GM12878 (cell line): ENCODE measurements at regions not wholly inside any gene's neighbourhood (a gene's known extent, or its start where the extent isn't known, plus 50 kb on each side); places are given as distances from the start of the nearest gene placed in this dataset.
A peak's percentile ranks its signal among the peaks of the same experiment; 100 is the strongest.

Source experiments
- ATAC-seq: fragments of 200-7000 bp; cut with Tn5 transposase; 3 replicates; pipeline ENCODE4 v1.9.1; 2020; ENCODE audit warnings: mild to moderate bottlenecking, moderate library complexity
- BruUV-seq: library from RNA; stranded (reverse); fragments of 400-500 nt; replicated peaks from 2 replicates; lab custom pipeline; 2021; lab: Mats Ljungman, UMichigan
- CTCF ChIA-PET: fragments of 300-600 bp; sonication (Branson Sonifier 250); formaldehyde crosslinking; extraction: SDS; loops from one replicate; lab custom pipeline; 2021; ENCODE audit warnings: inconsistent platforms; lab: Yijun Ruan, JAX
- POLR2A ChIA-PET: fragments of 350-600 bp; formaldehyde crosslinking; extraction: SDS; loops from one replicate; lab custom pipeline; 2021; ENCODE audit warnings: inconsistent platforms; lab: Charles Lee
- RAD21 ChIA-PET: fragments of 300-600 bp; sonication (Branson Sonifier 250); formaldehyde crosslinking; loops from one replicate; lab custom pipeline; 2023; ENCODE audit warnings: antibody characterized with exemption; ENCODE audit not compliant: unreplicated experiment; lab: Charles Lee
- SMC1A ChIA-PET: fragments of 300-600 bp; sonication (Branson Sonifier 250); formaldehyde crosslinking; loops from one replicate; lab custom pipeline; 2023; ENCODE audit not compliant: unreplicated experiment, uncharacterized antibody; lab: Charles Lee
- DNase-seq: peaks from one replicate; pipeline ENCODE4 v3.0.0-alpha.2; 2011; ENCODE audit warnings: low read depth, low spot score
- FAIRE-seq: peaks from 3 replicates; lab custom pipeline; 2011; peaks lifted over from hg19 to GRCh38; lab: Jason Lieb, UNC
- H2AFZ ChIP-seq: 2 replicates; pipeline ENCODE4 v1.6.0; 2011; ENCODE audit warnings: low read depth, low read length, control low read depth; ENCODE audit not compliant: control insufficient read depth
- H3K27ac ChIP-seq: 2 replicates; pipeline ENCODE4 v1.5.1; 2011; ENCODE audit warnings: control low read depth; ENCODE audit not compliant: control insufficient read depth, insufficient read depth
- H3K27me3 ChIP-seq, 2 experiments: replicated peaks in 1 of 2; 2 replicates each; pipeline versions ENCODE4 v1.6.0 to v1.6.1; 2011; ENCODE audit warnings: low read length in 1 of 2; ENCODE audit not compliant: control insufficient read depth in 2 of 2, insufficient read depth in 2 of 2
- H3K36me3 ChIP-seq, 2 experiments: 2 replicates each; pipeline ENCODE4 v1.5.1; 2011; ENCODE audit warnings: low read length in 1 of 2; ENCODE audit not compliant: control insufficient read depth in 2 of 2, insufficient read depth in 2 of 2
- H3K4me1 ChIP-seq: 2 replicates; pipeline ENCODE4 v1.6.1; 2011; ENCODE audit warnings: mild to moderate bottlenecking, low read length, moderate library complexity, mixed read lengths; ENCODE audit not compliant: control insufficient read depth, insufficient read depth
- H3K4me2 ChIP-seq: 2 replicates; pipeline ENCODE4 v1.6.0; 2011; ENCODE audit warnings: control low read depth; ENCODE audit not compliant: control insufficient read depth, insufficient read depth
- H3K4me3 ChIP-seq: fragments of 200-600 bp; sonication (generic); 2 replicates; pipeline ENCODE4 v1.5.1; 2016
- H3K79me2 ChIP-seq: 2 replicates; pipeline ENCODE4 v1.6.0; 2011; ENCODE audit warnings: low read length; ENCODE audit not compliant: control insufficient read depth, insufficient read depth
- H3K9ac ChIP-seq: 2 replicates; pipeline ENCODE4 v1.8.0; 2011; ENCODE audit warnings: low read length, control low read depth, mixed read lengths; ENCODE audit not compliant: control insufficient read depth, insufficient read depth
- H3K9me3 ChIP-seq: replicated peaks from 3 replicates; pipeline ENCODE4 v1.5.1; 2011; ENCODE audit warnings: mild to moderate bottlenecking, low read length; ENCODE audit not compliant: control insufficient read depth, insufficient read depth
- H4K20me1 ChIP-seq: 2 replicates; pipeline ENCODE4 v1.6.0; 2011; ENCODE audit not compliant: control insufficient read depth, insufficient read depth
- E4F1 ChIP-seq: fragments of 450-650 bp; IDR thresholded peaks from 2 replicates; pipeline ENCODE4 v1.6.1; 2018; ENCODE audit warnings: borderline replicate concordance, mild to moderate bottlenecking; ENCODE audit not compliant: partially characterized antibody
- HSF1 ChIP-seq: fragments of 150-350 bp; IDR thresholded peaks from 2 replicates; pipeline ENCODE4 v1.6.1; 2014; ENCODE audit warnings: mild to moderate bottlenecking, low read depth, low read length
- POU2F2 ChIP-seq: IDR thresholded peaks from 3 replicates; pipeline ENCODE4 v1.6.1; 2011; ENCODE audit warnings: low read depth, mild to moderate bottlenecking, low read length, borderline replicate concordance
- SMARCA5 ChIP-seq: fragments of 450-650 bp; IDR thresholded peaks from 2 replicates; pipeline ENCODE4 v1.6.1; 2017; ENCODE audit warnings: mild to moderate bottlenecking
- SP1 ChIP-seq: IDR thresholded peaks from one replicate; pipeline ENCODE4 v1.6.1; 2011; ENCODE audit warnings: low read depth, low read length
- SUZ12 ChIP-seq: fragments of 200-600 bp; sonication (generic); IDR thresholded peaks from one replicate; pipeline ENCODE4 v1.6.1; 2018; ENCODE audit warnings: antibody characterized with exemption, mild to moderate bottlenecking; ENCODE audit not compliant: unreplicated experiment
- ZBED1 ChIP-seq: IDR thresholded peaks from 2 replicates; pipeline ENCODE4 v1.6.1; 2016; ENCODE audit warnings: borderline replicate concordance
- WGBS: methylation state at CpG from one replicate; pipeline ENCODE4 v1.1.6; 2016; ENCODE audit warnings: low lambda C conversion rate; ENCODE audit not compliant: insufficient replicate concordance, insufficient coverage; ENCODE audit errors: missing lambda C conversion rate; 5-methylcytosine and 5-hydroxymethylcytosine counted together
- in situ Hi-C: fragments of 300-500 bp; cut with MboI; formaldehyde crosslinking; loops from 9 replicates; pipeline ENCODE4 v1.14.3; 2018; ENCODE audit warnings: mixed read lengths
- intact Hi-C: fragments of 100-400 bp; cut with micrococcal nuclease; formaldehyde crosslinking; loops from one replicate; pipeline ENCODE4 v1.14.2; 2022; ENCODE audit not compliant: unreplicated experiment
- TF ChIP-seq, protein P1 (sequence below): fragments of 450-650 bp; IDR thresholded peaks from 2 replicates; pipeline ENCODE4 v1.6.1; 2016; ENCODE audit warnings: mild to moderate bottlenecking

DNA sequence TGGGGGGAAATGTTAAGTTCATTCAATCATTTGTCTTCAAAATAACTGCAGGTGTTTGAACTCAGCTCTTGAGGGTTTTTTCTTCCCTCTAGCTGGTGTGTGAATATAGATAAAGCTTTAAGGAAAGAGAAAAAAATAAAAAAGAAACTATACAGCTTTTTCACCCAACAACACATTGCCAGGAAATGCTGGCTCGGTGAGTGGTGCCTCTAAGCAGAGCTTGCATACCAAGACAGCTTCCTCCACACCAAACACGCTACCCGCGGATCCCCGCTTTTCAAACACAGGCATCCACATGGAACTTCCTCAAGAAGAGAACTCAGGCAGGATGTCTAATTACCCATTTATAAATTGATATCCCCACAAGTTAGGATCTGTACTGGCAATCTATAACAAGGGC is 69.8 kb upstream of the TANK start (continued):
- TF ChIP-seq POU2F2 (no peak), SP1 (no peak), SUZ12 (no peak)
- TF ChIP-seq, protein P1, sequence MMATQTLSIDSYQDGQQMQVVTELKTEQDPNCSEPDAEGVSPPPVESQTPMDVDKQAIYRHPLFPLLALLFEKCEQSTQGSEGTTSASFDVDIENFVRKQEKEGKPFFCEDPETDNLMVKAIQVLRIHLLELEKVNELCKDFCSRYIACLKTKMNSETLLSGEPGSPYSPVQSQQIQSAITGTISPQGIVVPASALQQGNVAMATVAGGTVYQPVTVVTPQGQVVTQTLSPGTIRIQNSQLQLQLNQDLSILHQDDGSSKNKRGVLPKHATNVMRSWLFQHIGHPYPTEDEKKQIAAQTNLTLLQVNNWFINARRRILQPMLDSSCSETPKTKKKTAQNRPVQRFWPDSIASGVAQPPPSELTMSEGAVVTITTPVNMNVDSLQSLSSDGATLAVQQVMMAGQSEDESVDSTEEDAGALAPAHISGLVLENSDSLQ: no peak

- Histone ChIP-seq H3K79me2 (no peaks in the 10 kb centered on the region), H4K20me1 (no peaks in the 10 kb centered on the region)
- CTCF ChIA-PET: interaction anchor here (0.8 to 2.9 kb wide), 4 partner anchors 12 to 1894 kb away, joined by 3 to 11 read pairs (median 4); no protein-coding TSS in a partner anchor
- SMC1A ChIA-PET: interaction anchor here (0.8 to 3.1 kb wide), 9 partner anchors 8 to 76 kb away, joined by 4 to 21 read pairs (median 7); no protein-coding TSS in a partner anchor
- 50% methylated on average over 3 of the region's 3 CpGs for WGBS
- intact Hi-C loops: no loop called here
- TF ChIP-seq ZBED1 (no peak), E4F1 (no peak), HSF1 (no peak), SMARCA5 (no peak)
- TF ChIP-seq, all 136 proteins: peak for 0
- Histone ChIP-seq H3K27me3 (no peaks in the 10 kb centered on the region), H3K9ac (no peak overlapping the region), H3K4me1 (peaks cover 13% of the 10 kb centered on the region), H3K36me3 (no peaks in the 10 kb centered on the region), H3K27ac (0 out of 2 replicates have a peak overlapping the region, but pooled peaks have one; percentile 11), H3K4me3 (no peak overlapping the region), H2AFZ (peak overlapping the region; percentile 61), H3K4me2 (no peak overlapping the region; the same call in 1 of the 2 replicates), H3K9me3 (peaks cover 3% of the 10 kb centered on the region; the same call in 2 of the 3 replicates)
- POLR2A ChIA-PET: interaction anchor here (0.8 to 2.1 kb wide), 2 partner anchors 41 to 62 kb away, joined by 3 to 6 read pairs; no protein-coding TSS in a partner anchor
- BruUV-seq: no TSS peak
- RAD21 ChIA-PET: interaction anchor here (0.7 to 1.9 kb wide), 6 partner anchors 9 to 41 kb away, joined by 3 to 7 read pairs (median 4); no protein-coding TSS in a partner anchor
- ATAC-seq (no peak; the same call in 2 of the 3 replicates), FAIRE-seq (no peak), DNase-seq (no peak)
- in situ Hi-C loops: no loop called here
These were observed 64.9 kb upstream of the TANK start for GRCh38 chr2:161095314-161095713.
